Progenitor cell of endocrine pancreas (in vitro differentiated cells): ENCODE measurements at regions not wholly inside any gene's neighbourhood (a gene's known extent, or its start where the extent isn't known, plus 50 kb on each side); places are given as distances from the start of the nearest gene placed in this dataset.
"Not testable (repeated sequence)": the region's sequence is repeated elsewhere in the genome, so short reads cannot be mapped to it uniquely, and the experiment has no call there.

Experiments used
- DNase-seq: peaks from one replicate; pipeline ENCODE4 v3.0.0; 2021; ENCODE audit warnings: low spot score; ENCODE audit not compliant: unreplicated experiment
- H3K27ac Mint-ChIP-seq: 2 replicates; pipeline ENCODE4 v1.8.0; 2021; ENCODE audit warnings: mild to moderate bottlenecking, moderate library complexity, mixed read lengths
- H3K27me3 Mint-ChIP-seq: 2 replicates; pipeline ENCODE4 v1.8.0; 2021; ENCODE audit warnings: mixed read lengths
- H3K36me3 Mint-ChIP-seq: 2 replicates; pipeline ENCODE4 v1.8.0; 2022; ENCODE audit warnings: mixed read lengths; ENCODE audit not compliant: insufficient read depth
- H3K4me1 Mint-ChIP-seq: 2 replicates; pipeline ENCODE4 v1.8.0; 2021; ENCODE audit warnings: low read depth, mixed read lengths
- H3K4me3 Mint-ChIP-seq: 2 replicates; pipeline ENCODE4 v1.8.0; 2021; ENCODE audit warnings: low read depth, mild to moderate bottlenecking, moderate library complexity, mixed read lengths
- H3K9me3 Mint-ChIP-seq: 2 replicates; pipeline ENCODE4 v1.8.0; 2021; ENCODE audit warnings: low read depth, mixed read lengths
- TF ChIP-seq, protein P1 (sequence below): fragments of 200-600 bp; sonication (generic); IDR thresholded peaks from one replicate; pipeline ENCODE4 v1.5.0; 2021; ENCODE audit warnings: antibody characterized with exemption, mild to moderate bottlenecking; ENCODE audit not compliant: unreplicated experiment

DNA sequence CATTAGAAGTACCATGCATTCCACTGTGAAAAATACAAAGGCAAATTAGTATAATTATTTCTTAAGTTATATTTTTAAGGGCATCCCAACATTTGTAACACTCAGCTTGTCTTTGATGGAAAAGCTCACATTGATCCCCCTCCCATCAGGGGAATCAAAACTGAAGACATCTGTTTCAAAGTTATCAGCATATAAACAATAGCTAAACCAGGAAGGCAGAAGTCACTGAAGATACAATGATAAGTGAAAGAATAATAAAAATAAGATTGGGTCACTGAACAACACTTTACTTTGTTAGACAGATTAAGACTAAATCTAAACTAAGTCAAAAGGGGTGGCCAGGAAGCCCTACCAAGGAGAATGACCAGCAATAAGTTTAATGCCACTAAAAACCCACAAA lies 801.9 kb upstream of the ACO1 start:
- H3K4me1 Mint-ChIP-seq: peaks cover 50% of the 10 kb centered on the region
- H3K27me3 Mint-ChIP-seq: no peaks in the 10 kb centered on the region
- TF ChIP-seq, protein P1, sequence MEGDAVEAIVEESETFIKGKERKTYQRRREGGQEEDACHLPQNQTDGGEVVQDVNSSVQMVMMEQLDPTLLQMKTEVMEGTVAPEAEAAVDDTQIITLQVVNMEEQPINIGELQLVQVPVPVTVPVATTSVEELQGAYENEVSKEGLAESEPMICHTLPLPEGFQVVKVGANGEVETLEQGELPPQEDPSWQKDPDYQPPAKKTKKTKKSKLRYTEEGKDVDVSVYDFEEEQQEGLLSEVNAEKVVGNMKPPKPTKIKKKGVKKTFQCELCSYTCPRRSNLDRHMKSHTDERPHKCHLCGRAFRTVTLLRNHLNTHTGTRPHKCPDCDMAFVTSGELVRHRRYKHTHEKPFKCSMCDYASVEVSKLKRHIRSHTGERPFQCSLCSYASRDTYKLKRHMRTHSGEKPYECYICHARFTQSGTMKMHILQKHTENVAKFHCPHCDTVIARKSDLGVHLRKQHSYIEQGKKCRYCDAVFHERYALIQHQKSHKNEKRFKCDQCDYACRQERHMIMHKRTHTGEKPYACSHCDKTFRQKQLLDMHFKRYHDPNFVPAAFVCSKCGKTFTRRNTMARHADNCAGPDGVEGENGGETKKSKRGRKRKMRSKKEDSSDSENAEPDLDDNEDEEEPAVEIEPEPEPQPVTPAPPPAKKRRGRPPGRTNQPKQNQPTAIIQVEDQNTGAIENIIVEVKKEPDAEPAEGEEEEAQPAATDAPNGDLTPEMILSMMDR: no peak
- no peak overlapping the region for H3K4me3 Mint-ChIP-seq
- H3K27ac Mint-ChIP-seq: peak overlapping the region; percentile 29
- H3K36me3 Mint-ChIP-seq: peaks cover 2% of the 10 kb centered on the region
- no peak for DNase-seq
- H3K9me3 Mint-ChIP-seq: peaks cover 10% of the 10 kb centered on the region

DNA sequence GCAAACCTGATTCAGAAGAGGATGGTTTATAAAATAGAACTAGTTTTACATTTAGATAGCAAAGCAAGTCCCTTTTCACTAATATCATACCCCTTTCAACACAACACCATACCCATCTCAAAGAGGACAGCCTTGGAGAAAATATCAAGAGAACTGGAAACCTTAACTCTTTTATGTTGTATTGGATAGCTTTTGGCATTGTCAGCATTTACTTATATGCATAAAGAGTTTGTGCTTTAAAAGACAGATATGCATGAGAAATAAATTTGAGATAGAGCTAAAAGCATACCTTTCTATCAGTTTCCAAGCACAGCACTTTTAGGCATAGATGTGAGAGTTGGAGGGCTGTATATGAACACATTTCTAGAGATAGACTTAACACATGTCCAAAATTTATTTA lies 799.3 kb upstream of the ACO1 start:
- no peaks in the 10 kb centered on the region for H3K36me3 Mint-ChIP-seq
- H3K9me3 Mint-ChIP-seq: peaks cover 7% of the 10 kb centered on the region
- H3K27ac Mint-ChIP-seq: no peak overlapping the region
- TF ChIP-seq, protein P1: no peak
- H3K4me1 Mint-ChIP-seq: peaks cover 34% of the 10 kb centered on the region
- H3K27me3 Mint-ChIP-seq: no peaks in the 10 kb centered on the region
- no peak for DNase-seq
- H3K4me3 Mint-ChIP-seq: no peak overlapping the region

- H3K4me3 Mint-ChIP-seq: no peak overlapping the region
- TF ChIP-seq, protein P1: no peak
- H3K9me3 Mint-ChIP-seq: peaks cover 7% of the 10 kb centered on the region
- H3K27me3 Mint-ChIP-seq: no peaks in the 10 kb centered on the region
- H3K4me1 Mint-ChIP-seq: peaks cover 16% of the 10 kb centered on the region
- no peak overlapping the region for H3K27ac Mint-ChIP-seq
- H3K36me3 Mint-ChIP-seq: no peaks in the 10 kb centered on the region
- DNase-seq: no peak
Observed at GRCh38 chr9:31587146-31587545, 797.3 kb upstream of the ACO1 start.

DNA sequence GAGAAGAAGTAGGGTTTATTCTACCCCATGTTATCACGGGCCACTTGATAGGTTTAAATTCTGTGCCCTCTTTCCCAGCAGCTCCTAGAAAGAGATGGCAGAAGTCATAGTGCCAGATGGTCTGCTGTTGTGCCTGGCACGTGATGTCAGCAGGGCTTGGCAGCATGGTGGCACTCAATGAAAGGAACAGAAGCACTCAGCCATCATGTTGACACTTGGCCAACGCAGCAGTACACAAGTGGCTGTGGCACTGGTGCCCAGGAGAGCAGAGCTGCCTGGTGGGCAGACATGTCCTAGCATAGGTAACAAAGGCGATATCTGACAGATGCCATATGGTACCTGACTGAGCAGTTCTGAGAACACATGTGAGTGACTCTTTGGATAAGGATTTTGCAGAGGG lies 796.4 kb upstream of the ACO1 start:
- Mint-ChIP-seq H3K9me3 (peaks cover 7% of the 10 kb centered on the region), H3K27ac (no peak overlapping the region), H3K36me3 (no peaks in the 10 kb centered on the region), H3K4me3 (no peak overlapping the region), H3K27me3 (no peaks in the 10 kb centered on the region), H3K4me1 (peaks cover 17% of the 10 kb centered on the region)
- TF ChIP-seq, protein P1: no peak
- no peak for DNase-seq

DNA sequence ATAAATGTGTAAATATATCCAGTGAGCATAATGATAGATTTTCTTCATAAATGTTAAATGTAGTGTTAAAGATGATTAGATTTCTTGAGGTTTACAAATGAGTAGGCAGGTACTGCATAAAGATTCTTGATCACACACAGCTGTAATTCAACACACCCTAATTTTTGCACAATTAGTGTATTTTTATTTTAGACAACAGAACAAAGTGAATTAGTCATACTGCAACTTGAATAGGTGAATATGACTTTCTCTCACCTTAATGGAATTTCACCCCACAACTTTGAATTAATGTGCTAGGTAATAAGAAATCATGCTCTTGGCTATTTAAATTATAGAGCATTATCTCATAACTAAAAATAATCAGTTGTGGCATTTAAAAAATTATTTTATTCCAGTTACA lies 795.7 kb upstream of the ACO1 start:
- Mint-ChIP-seq H3K9me3 (peaks cover 3% of the 10 kb centered on the region), H3K36me3 (no peaks in the 10 kb centered on the region), H3K4me1 (peaks cover 15% of the 10 kb centered on the region), H3K27ac (no peak overlapping the region), H3K4me3 (no peak overlapping the region), H3K27me3 (no peaks in the 10 kb centered on the region)
- no peak for DNase-seq
- TF ChIP-seq, protein P1: no peak

DNA sequence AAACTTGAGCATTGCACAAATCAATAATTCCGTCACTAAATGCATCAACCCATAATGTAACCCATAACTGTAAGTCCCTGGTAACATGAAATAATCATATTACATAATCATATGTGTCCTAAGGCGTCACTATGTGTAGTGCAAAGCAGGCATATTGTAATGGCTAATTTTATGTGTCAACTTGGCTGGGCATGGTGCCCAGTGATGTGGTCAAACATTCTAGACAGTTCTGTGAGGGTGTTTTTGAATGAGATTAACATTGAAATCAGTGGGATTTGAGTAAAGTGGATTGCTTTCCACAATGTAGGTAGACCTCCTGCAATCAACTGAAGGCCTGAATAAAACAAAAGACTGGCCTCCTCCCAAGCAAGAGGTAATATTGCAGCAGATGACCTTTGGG lies 794.4 kb upstream of the ACO1 start:
- no peaks in the 10 kb centered on the region for H3K36me3 Mint-ChIP-seq
- no peak overlapping the region for H3K27ac Mint-ChIP-seq
- H3K4me1 Mint-ChIP-seq: peaks cover 14% of the 10 kb centered on the region
- TF ChIP-seq, protein P1: no peak
- no peaks in the 10 kb centered on the region for H3K27me3 Mint-ChIP-seq
- no peaks in the 10 kb centered on the region for H3K9me3 Mint-ChIP-seq
- no peak overlapping the region for H3K4me3 Mint-ChIP-seq
- no peak for DNase-seq

DNA sequence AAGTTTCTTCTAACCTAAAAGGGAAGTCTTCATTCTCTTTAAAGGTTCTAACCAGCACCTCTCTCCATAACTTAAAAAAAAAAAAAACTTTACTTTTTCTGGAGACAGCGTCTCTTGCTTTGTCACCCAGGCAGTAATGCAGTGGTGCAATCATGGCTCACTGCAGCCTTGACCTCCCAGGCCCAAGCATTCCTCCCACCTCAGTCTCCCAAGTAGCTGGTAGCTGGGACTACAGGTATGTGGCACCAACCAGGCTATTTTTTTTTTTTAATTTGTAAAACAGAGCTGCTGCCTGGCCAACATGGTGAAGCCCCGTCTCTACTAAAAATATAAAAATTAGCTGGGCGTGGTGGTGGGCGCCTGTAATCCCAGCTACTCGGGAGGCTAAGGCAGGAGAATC lies 787.4 kb upstream of the ACO1 start:
- H3K36me3 Mint-ChIP-seq, DNase-seq, H3K4me1 Mint-ChIP-seq, H3K9me3 Mint-ChIP-seq, H3K27me3 Mint-ChIP-seq, H3K4me3 Mint-ChIP-seq, H3K27ac Mint-ChIP-seq: not testable (repeated sequence)
